T-cell (primary cell): ENCODE measurements at regions not wholly inside any gene's neighbourhood (a gene's known extent, or its start where the extent isn't known, plus 50 kb on each side); places are given as distances from the start of the nearest gene placed in this dataset.
"Not testable (repeated sequence)": the region's sequence is repeated elsewhere in the genome, so short reads cannot be mapped to it uniquely, and the experiment has no call there.

Source experiments
- ATAC-seq, 4 experiments: fragments of 200-7000 bp in 3 of 4; fragments of 150-1000 bp in 1 of 4; cut with Tn5 transposase; replicated peaks in 1 of 4; 1 replicate in 3 of 4; 2 replicates in 1 of 4; pipeline ENCODE4 v1.10.0; 2021; ENCODE audit warnings: moderate library complexity in 3 of 4, mild to moderate bottlenecking in 2 of 4, moderate number of reproducible peaks in 1 of 4
- CTCF ChIA-PET, 2 donors: fragments of 300-600 bp; sonication (Branson Sonifier 250); formaldehyde crosslinking; loops; one replicate each; lab custom pipeline; 2022; ENCODE audit warnings: antibody characterized with exemption in 2 of 2; lab: Charles Lee
- POLR2A ChIA-PET, 2 donors: fragments of 300-600 bp; sonication (Branson Sonifier 250); formaldehyde crosslinking; loops; one replicate each; lab custom pipeline; 2022; ENCODE audit warnings: antibody characterized with exemption in 2 of 2; lab: Charles Lee
- DNase-seq, 35 experiments: peaks; one replicate each; pipeline versions ENCODE4 v3.0.0 to v3.0.0-alpha.2; 2013 to 2023
- H3K27ac ChIP-seq: one replicate; pipeline ENCODE4 v1.5.1; 2013; ENCODE audit warnings: low read length
- H3K27me3 ChIP-seq, 2 experiments: replicated peaks in 1 of 2; 1 replicate in 1 of 2; 2 replicates in 1 of 2; pipeline versions ENCODE4 v1.6.1 to v1.7.0; 2013; ENCODE audit warnings: low read length in 1 of 2, mixed read lengths in 1 of 2; ENCODE audit not compliant: control insufficient read depth in 2 of 2, insufficient read depth in 2 of 2; ENCODE audit errors: extremely low read depth in 1 of 2
- H3K36me3 ChIP-seq, 2 donors: 1 replicate in 1 of 2; 2 replicates in 1 of 2; pipeline versions ENCODE4 v1.6.1 to v1.7.0; 2013; ENCODE audit warnings: low read length in 1 of 2; ENCODE audit not compliant: control insufficient read depth in 2 of 2, insufficient read depth in 1 of 2; ENCODE audit errors: extremely low read depth in 1 of 2
- H3K4me1 ChIP-seq, 2 experiments: 1 replicate in 1 of 2; 2 replicates in 1 of 2; pipeline versions ENCODE4 v1.6.1 to v1.7.0; 2013; ENCODE audit warnings: low read length in 2 of 2, mixed read lengths in 1 of 2; ENCODE audit not compliant: insufficient read depth in 2 of 2, control insufficient read depth in 1 of 2; ENCODE audit errors: extremely low read depth in 1 of 2
- H3K4me3 ChIP-seq, 2 donors: 1 replicate in 1 of 2; 2 replicates in 1 of 2; pipeline versions ENCODE4 v1.5.1 to v1.7.0; 2013; ENCODE audit warnings: mild to moderate bottlenecking in 2 of 2, low read length in 1 of 2, moderate library complexity in 1 of 2; ENCODE audit not compliant: control insufficient read depth in 1 of 2; ENCODE audit errors: extremely low read depth in 1 of 2
- H3K9me3 ChIP-seq: 2 replicates; pipeline ENCODE4 v1.7.0; 2013
- H3K27ac Mint-ChIP-seq, 2 donors: one replicate each; pipeline ENCODE4 v1.8.0; 2020 to 2021; ENCODE audit warnings: mild to moderate bottlenecking in 2 of 2, mixed read lengths in 2 of 2
- H3K27me3 Mint-ChIP-seq, 2 donors: one replicate each; pipeline ENCODE4 v1.8.0; 2021 to 2022; ENCODE audit warnings: mixed read lengths in 2 of 2
- H3K36me3 Mint-ChIP-seq: one replicate; pipeline ENCODE4 v1.8.0; 2021; ENCODE audit warnings: mixed read lengths
- H3K4me1 Mint-ChIP-seq, 3 donors: one replicate each; pipeline ENCODE4 v1.8.0; 2020 to 2022; ENCODE audit warnings: mixed read lengths in 3 of 3, mild to moderate bottlenecking in 1 of 3
- H3K4me3 Mint-ChIP-seq, 3 donors: one replicate each; pipeline ENCODE4 v1.8.0; 2020 to 2022; ENCODE audit warnings: mild to moderate bottlenecking in 3 of 3, mixed read lengths in 3 of 3, moderate library complexity in 3 of 3
- H3K9me3 Mint-ChIP-seq, 3 donors: one replicate each; pipeline ENCODE4 v1.8.0; 2020 to 2022; ENCODE audit warnings: mixed read lengths in 3 of 3
- WGBS: methylation state at CpG from one replicate; pipeline ENCODE4 v1.1.5; 2013; ENCODE audit warnings: missing lambda C conversion rate; ENCODE audit not compliant: insufficient coverage; 5-methylcytosine and 5-hydroxymethylcytosine counted together

- no peak for ATAC-seq
- Histone ChIP-seq H3K36me3 (no peaks in the 10 kb centered on the region), H3K4me3 (no peak overlapping the region), H3K27ac (no peak overlapping the region), H3K27me3 (peaks cover 0 to 9% of the 10 kb centered on the region in 2 experiments), H3K9me3 (no peaks in the 10 kb centered on the region), H3K4me1 (no peaks in the 10 kb centered on the region)
- CTCF ChIA-PET: no interaction called here
- POLR2A ChIA-PET: no interaction called here
- no peaks in the 10 kb centered on the region for H3K9me3 Mint-ChIP-seq
- no peaks in the 10 kb centered on the region for H3K4me1 Mint-ChIP-seq
- no peak for DNase-seq
- H3K36me3 Mint-ChIP-seq: no peaks in the 10 kb centered on the region
- no peak overlapping the region for H3K27ac Mint-ChIP-seq
- H3K4me3 Mint-ChIP-seq: no peak overlapping the region
- WGBS: 100% methylated on average over 1 of the region's 9 CpGs
- peaks cover 20 to 31% of the 10 kb centered on the region in 2 donors for H3K27me3 Mint-ChIP-seq
Observed at GRCh38 chr6:4224067-4224978, 88.9 kb upstream of the ECI2 start.

GRCh38 chr6:4220558-4220957 lies 85.2 kb upstream of the ECI2 start:
- Histone ChIP-seq H3K4me1 (no peaks in the 10 kb centered on the region), H3K27me3 (peaks cover 0 to 7% of the 10 kb centered on the region in 2 experiments), H3K9me3 (no peaks in the 10 kb centered on the region), H3K27ac (no peak overlapping the region), H3K36me3 (no peaks in the 10 kb centered on the region), H3K4me3 (no peak overlapping the region)
- Mint-ChIP-seq H3K4me3 (no peak overlapping the region), H3K27me3 (peaks cover 16 to 21% of the 10 kb centered on the region in 2 donors), H3K27ac (no peak overlapping the region), H3K36me3 (no peaks in the 10 kb centered on the region), H3K9me3 (no peaks in the 10 kb centered on the region), H3K4me1 (no peaks in the 10 kb centered on the region)
- DNase-seq (no peak), ATAC-seq (no peak)
- CTCF ChIA-PET: no interaction called here
- WGBS: 86% methylated on average over 1 of the region's 1 CpG
- POLR2A ChIA-PET: no interaction called here

- CTCF ChIA-PET, H3K36me3 Mint-ChIP-seq, POLR2A ChIA-PET: not testable (repeated sequence)
Observed at GRCh38 chr6:4218619-4219317, 83.4 kb upstream of the ECI2 start.

GRCh38 chr6:4212588-4212987 lies 77.2 kb upstream of the ECI2 start:
- DNase-seq: no peak
- no peak overlapping the region for H3K4me3 ChIP-seq
- no peak overlapping the region for H3K27ac ChIP-seq
- no peaks in the 10 kb centered on the region for H3K36me3 ChIP-seq
- H3K36me3 Mint-ChIP-seq: no peaks in the 10 kb centered on the region
- H3K4me1 ChIP-seq: peaks cover 0 to 2% of the 10 kb centered on the region in 2 experiments
- peaks cover 0 to 7% of the 10 kb centered on the region in 2 donors for H3K27me3 Mint-ChIP-seq
- POLR2A ChIA-PET: no interaction called here
- no peak for ATAC-seq
- CTCF ChIA-PET: interaction anchor here in 1 of 2 donors (0.6 kb wide), 1 partner anchor 125 kb away, joined by 3 read pairs; no protein-coding TSS in a partner anchor
- peaks cover 0 to 3% of the 10 kb centered on the region in 2 experiments for H3K27me3 ChIP-seq
- peaks cover 4 to 17% (median 9%) of the 10 kb centered on the region in 3 donors for H3K9me3 Mint-ChIP-seq
- no peak overlapping the region for H3K4me3 Mint-ChIP-seq
- H3K4me1 Mint-ChIP-seq: peaks cover 12 to 25% (median 23%) of the 10 kb centered on the region in 3 donors
- H3K27ac Mint-ChIP-seq: no peak overlapping the region
- no peaks in the 10 kb centered on the region for H3K9me3 ChIP-seq
- 83% methylated on average over 1 of the region's 1 CpG for WGBS

More at GRCh38 chr6:4218619-4219317, 83.4 kb upstream of the ECI2 start:
- H3K9me3 Mint-ChIP-seq, H3K36me3 ChIP-seq, H3K4me3 Mint-ChIP-seq, H3K4me1 Mint-ChIP-seq, DNase-seq, H3K27me3 ChIP-seq, H3K27ac ChIP-seq, H3K27ac Mint-ChIP-seq, H3K4me1 ChIP-seq, H3K4me3 ChIP-seq, H3K9me3 ChIP-seq, ATAC-seq: not testable (repeated sequence)
- 100% methylated on average over 2 of the region's 3 CpGs for WGBS
- H3K27me3 Mint-ChIP-seq: peaks cover 15 to 16% of the 10 kb centered on the region in 2 donors

- Mint-ChIP-seq H3K9me3 (peaks cover 4 to 17% (median 9%) of the 10 kb centered on the region in 3 donors), H3K4me3 (peak overlapping the region in 1 of 3 donors; percentile 48), H3K4me1 (peaks cover 12 to 25% (median 25%) of the 10 kb centered on the region in 3 donors), H3K27ac (peak overlapping the region in 1 of 2 donors; percentile 9), H3K36me3 (no peaks in the 10 kb centered on the region), H3K27me3 (peaks cover 3 to 7% of the 10 kb centered on the region in 2 donors)
- peaks cover 0 to 2% of the 10 kb centered on the region in 2 experiments for H3K4me1 ChIP-seq
- ATAC-seq (peak; percentile 71 to 91 (median 82)), DNase-seq (peak in 33 of 35 experiments; percentile 14 to 63 (median 40))
- no peak overlapping the region for H3K4me3 ChIP-seq
- no CpG with 5 or more reads among the region's 4 CpGs for WGBS
- no peaks in the 10 kb centered on the region for H3K36me3 ChIP-seq
- H3K27ac ChIP-seq: no peak overlapping the region
- H3K27me3 ChIP-seq: peaks cover 0 to 6% of the 10 kb centered on the region in 2 experiments
- POLR2A ChIA-PET: interaction anchor here in 1 of 2 donors (0.6 kb wide), 1 partner anchor 602 kb away, joined by 3 read pairs; no protein-coding TSS in a partner anchor
- no peaks in the 10 kb centered on the region for H3K9me3 ChIP-seq
- CTCF ChIA-PET: interaction anchor here (0.5 to 1.0 kb wide), 3 partner anchors 156 to 832 kb away, joined by 4 to 6 read pairs (median 6); no protein-coding TSS in a partner anchor
Observed at GRCh38 chr6:4210629-4211419, 75.4 kb upstream of the ECI2 start.
